ENCODE measurements at regions not wholly inside any gene's neighbourhood (a gene's known extent, or its start where the extent isn't known, plus 50 kb on each side); places are given as distances from the start of the nearest gene placed in this dataset.
"Not testable (repeated sequence)": the region's sequence is repeated elsewhere in the genome, so short reads cannot be mapped to it uniquely, and the experiment has no call there.

DNA sequence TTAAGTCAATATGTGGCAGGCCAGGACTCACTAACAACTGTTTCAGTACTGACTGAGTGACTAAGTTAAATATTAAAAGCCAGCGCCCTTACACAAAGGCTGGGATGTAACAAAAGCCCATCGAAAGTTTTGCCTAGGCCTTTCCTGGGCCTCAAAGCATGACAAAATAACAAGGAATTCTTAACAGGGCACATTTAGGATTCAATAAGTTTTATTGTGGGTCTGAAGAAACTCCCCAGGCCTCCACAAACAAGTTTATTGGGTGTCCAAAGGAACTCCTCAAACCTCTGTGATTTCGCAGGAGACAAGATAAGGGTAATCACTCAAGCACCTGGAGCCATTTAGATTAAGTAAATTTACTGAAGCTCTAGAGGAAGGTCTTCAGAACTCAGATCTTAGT lies 130.7 kb upstream of the SGCG start:
- no peaks in the 10 kb centered on the region for H3K27me3 ChIP-seq (ENCODE audit: insufficient read depth, low read length)
- H2BK5ac ChIP-seq (ENCODE audit: low read depth, low read length, poor library complexity): no peak overlapping the region
- DNase-seq: no peak
- H3K4ac ChIP-seq (ENCODE audit: low read depth, low read length): no peak overlapping the region
- H3K4me2 ChIP-seq (ENCODE audit: low read length): no peak overlapping the region
- no peaks in the 10 kb centered on the region for H3K36me3 ChIP-seq (ENCODE audit: control insufficient read depth in 1 of 2, insufficient read depth in 2 of 2, low read length in 2 of 2)
- no peaks in the 10 kb centered on the region for H3K4me1 ChIP-seq (ENCODE audit: control insufficient read depth in 1 of 2, insufficient read depth in 2 of 2, low read length in 2 of 2)
- no peak overlapping the region for H4K12ac ChIP-seq (ENCODE audit: low read depth, low read length)
- no peak overlapping the region for H3K14ac ChIP-seq (ENCODE audit: low read length)
- WGBS (ENCODE audit: extremely low coverage, insufficient coverage, insufficient read length): no CpG with 5 or more reads among the region's 3 CpGs
- H3K9me3 ChIP-seq (ENCODE audit: insufficient read depth, low read depth, low read length): no peaks in the 10 kb centered on the region
- no peak overlapping the region for H3K4me3 ChIP-seq (ENCODE audit: low read depth, low read length)
- H4K91ac ChIP-seq (ENCODE audit: low read depth, low read length): no peak overlapping the region
- no peak overlapping the region for H2AFZ ChIP-seq (ENCODE audit: insufficient read depth, low read length, poor library complexity)
- no peaks in the 10 kb centered on the region for H3K79me1 ChIP-seq (ENCODE audit: low read length)
- H2BK120ac ChIP-seq (ENCODE audit: insufficient read depth, low read length, poor library complexity): no peak overlapping the region
- no peak overlapping the region for H3K18ac ChIP-seq (ENCODE audit: low read length)
- no peaks in the 10 kb centered on the region for H3K79me2 ChIP-seq (ENCODE audit: control insufficient read depth, insufficient read depth, low read length, poor library complexity)
- no peak overlapping the region for H4K8ac ChIP-seq (ENCODE audit: low read depth, low read length)
- H3K9ac ChIP-seq (ENCODE audit: low read length): no peak overlapping the region
- no peak overlapping the region for H3K27ac ChIP-seq (ENCODE audit: low read depth, low read length)
- H2BK12ac ChIP-seq (ENCODE audit: low read length): no peak overlapping the region
- H2AK5ac ChIP-seq (ENCODE audit: low read length): no peak overlapping the region
- H3K23ac ChIP-seq (ENCODE audit: low read length): no peak overlapping the region

DNA sequence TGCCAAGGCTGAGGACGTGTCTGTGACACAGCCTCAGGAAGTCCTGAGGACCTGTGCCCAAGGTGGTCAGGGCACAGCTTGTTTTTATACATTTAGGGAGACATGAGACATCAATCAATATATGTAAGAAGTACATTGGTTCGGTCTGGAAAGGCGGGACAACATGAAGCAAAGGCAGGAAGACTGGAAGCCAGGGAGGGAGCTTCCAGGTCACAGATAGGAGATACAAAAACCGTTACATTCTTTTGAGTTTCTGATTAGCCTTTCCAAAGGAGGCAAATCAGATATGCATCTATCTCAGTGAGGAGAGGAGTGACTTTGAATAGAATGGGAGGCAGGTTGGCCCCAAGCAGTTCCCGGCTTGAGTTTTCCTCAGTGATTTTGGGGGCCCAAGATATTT lies 127.1 kb upstream of the SGCG start:
- H3K9ac ChIP-seq (ENCODE audit: low read length); H2AFZ ChIP-seq (ENCODE audit: insufficient read depth, low read length, poor library complexity); H4K8ac ChIP-seq (ENCODE audit: low read depth, low read length); H3K4ac ChIP-seq (ENCODE audit: low read depth, low read length); DNase-seq; H3K9me3 ChIP-seq (ENCODE audit: insufficient read depth, low read depth, low read length); H2BK12ac ChIP-seq (ENCODE audit: low read length); H2AK5ac ChIP-seq (ENCODE audit: low read length); H3K18ac ChIP-seq (ENCODE audit: low read length); H4K12ac ChIP-seq (ENCODE audit: low read depth, low read length); H3K14ac ChIP-seq (ENCODE audit: low read length); H2BK5ac ChIP-seq (ENCODE audit: low read depth, low read length, poor library complexity); H3K4me3 ChIP-seq (ENCODE audit: low read depth, low read length); H3K4me1 ChIP-seq (ENCODE audit: control insufficient read depth in 1 of 2, insufficient read depth in 2 of 2, low read length in 2 of 2); H3K36me3 ChIP-seq (ENCODE audit: control insufficient read depth in 1 of 2, insufficient read depth in 2 of 2, low read length in 2 of 2); H3K27ac ChIP-seq (ENCODE audit: low read depth, low read length); H3K4me2 ChIP-seq (ENCODE audit: low read length); H3K23ac ChIP-seq (ENCODE audit: low read length); H3K27me3 ChIP-seq (ENCODE audit: insufficient read depth, low read length); H2BK120ac ChIP-seq (ENCODE audit: insufficient read depth, low read length, poor library complexity); H3K79me1 ChIP-seq (ENCODE audit: low read length); H4K91ac ChIP-seq (ENCODE audit: low read depth, low read length); H3K79me2 ChIP-seq (ENCODE audit: control insufficient read depth, insufficient read depth, low read length, poor library complexity): not testable (repeated sequence)
- WGBS (ENCODE audit: extremely low coverage, insufficient coverage, insufficient read length): no CpG with 5 or more reads among the region's 5 CpGs

DNA sequence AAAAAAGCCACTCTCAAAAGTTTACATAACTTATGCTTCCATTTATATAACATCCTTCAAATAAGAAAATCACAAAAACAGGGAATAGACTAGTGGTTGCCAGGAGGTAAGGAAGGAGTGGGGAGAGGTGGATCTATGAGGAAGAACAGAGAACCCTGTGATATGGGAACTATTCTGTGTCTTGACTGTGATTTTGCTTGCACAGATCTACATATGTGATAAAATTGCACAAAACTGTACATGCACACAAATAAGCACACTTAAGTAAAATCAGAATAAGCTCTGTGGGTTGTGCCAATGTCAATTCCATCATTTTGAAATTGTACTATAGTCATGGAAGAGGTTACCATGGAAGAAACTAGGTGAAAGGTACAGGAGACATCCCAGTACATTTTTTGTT lies 121.6 kb upstream of the SGCG start:
- no peaks in the 10 kb centered on the region for H3K9me3 ChIP-seq (ENCODE audit: insufficient read depth, low read depth, low read length)
- no peak overlapping the region for H3K14ac ChIP-seq (ENCODE audit: low read length)
- no peak overlapping the region for H2BK12ac ChIP-seq (ENCODE audit: low read length)
- H3K23ac ChIP-seq (ENCODE audit: low read length): no peak overlapping the region
- no peak overlapping the region for H3K27ac ChIP-seq (ENCODE audit: low read depth, low read length)
- H2BK5ac ChIP-seq (ENCODE audit: low read depth, low read length, poor library complexity): no peak overlapping the region
- no peaks in the 10 kb centered on the region for H3K79me1 ChIP-seq (ENCODE audit: low read length)
- no peak for DNase-seq
- no peak overlapping the region for H3K4ac ChIP-seq (ENCODE audit: low read depth, low read length)
- H3K27me3 ChIP-seq (ENCODE audit: insufficient read depth, low read length): no peaks in the 10 kb centered on the region
- H4K12ac ChIP-seq (ENCODE audit: low read depth, low read length): no peak overlapping the region
- no peak overlapping the region for H3K4me2 ChIP-seq (ENCODE audit: low read length)
- H3K36me3 ChIP-seq (ENCODE audit: control insufficient read depth in 1 of 2, insufficient read depth in 2 of 2, low read length in 2 of 2): no peaks in the 10 kb centered on the region
- H2AK5ac ChIP-seq (ENCODE audit: low read length): no peak overlapping the region
- no peaks in the 10 kb centered on the region for H3K4me1 ChIP-seq (ENCODE audit: control insufficient read depth in 1 of 2, insufficient read depth in 2 of 2, low read length in 2 of 2)
- no peak overlapping the region for H2BK120ac ChIP-seq (ENCODE audit: insufficient read depth, low read length, poor library complexity)
- no peak overlapping the region for H3K9ac ChIP-seq (ENCODE audit: low read length)
- no peak overlapping the region for H4K91ac ChIP-seq (ENCODE audit: low read depth, low read length)
- H4K8ac ChIP-seq (ENCODE audit: low read depth, low read length): no peak overlapping the region
- no peaks in the 10 kb centered on the region for H3K79me2 ChIP-seq (ENCODE audit: control insufficient read depth, insufficient read depth, low read length, poor library complexity)
- no peak overlapping the region for H2AFZ ChIP-seq (ENCODE audit: insufficient read depth, low read length, poor library complexity)
- no peak overlapping the region for H3K4me3 ChIP-seq (ENCODE audit: low read depth, low read length)
- no peak overlapping the region for H3K18ac ChIP-seq (ENCODE audit: low read length)

DNA sequence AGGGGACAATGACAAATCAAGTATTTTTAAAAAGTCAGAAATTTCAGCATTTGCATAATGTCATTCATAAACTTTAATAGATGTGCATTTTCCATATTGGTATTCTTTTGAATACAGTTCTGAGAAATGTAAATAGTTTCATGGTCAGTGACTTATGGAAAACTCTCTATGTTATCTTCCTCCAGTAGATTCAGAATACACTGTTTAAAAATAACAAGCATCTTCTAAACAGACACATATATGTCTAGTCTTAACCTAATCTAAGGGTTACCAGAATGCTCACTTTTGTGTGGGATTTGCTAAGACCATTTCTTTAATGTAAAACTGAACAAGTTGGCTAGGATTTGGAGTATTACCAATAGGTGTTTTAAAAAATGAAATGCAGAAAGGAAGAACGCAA lies 119.8 kb upstream of the SGCG start:
- H2BK12ac ChIP-seq (ENCODE audit: low read length): no peak overlapping the region
- no peak overlapping the region for H4K12ac ChIP-seq (ENCODE audit: low read depth, low read length)
- H3K4me3 ChIP-seq (ENCODE audit: low read depth, low read length): no peak overlapping the region
- H3K14ac ChIP-seq (ENCODE audit: low read length): no peak overlapping the region
- H3K4me2 ChIP-seq (ENCODE audit: low read length): no peak overlapping the region
- H3K79me1 ChIP-seq (ENCODE audit: low read length): no peaks in the 10 kb centered on the region
- H2AFZ ChIP-seq (ENCODE audit: insufficient read depth, low read length, poor library complexity): no peak overlapping the region
- H3K36me3 ChIP-seq (ENCODE audit: control insufficient read depth in 1 of 2, insufficient read depth in 2 of 2, low read length in 2 of 2): no peaks in the 10 kb centered on the region
- no peak for DNase-seq
- H2BK120ac ChIP-seq (ENCODE audit: insufficient read depth, low read length, poor library complexity): no peak overlapping the region
- no peaks in the 10 kb centered on the region for H3K79me2 ChIP-seq (ENCODE audit: control insufficient read depth, insufficient read depth, low read length, poor library complexity)
- H3K4ac ChIP-seq (ENCODE audit: low read depth, low read length): no peak overlapping the region
- no peaks in the 10 kb centered on the region for H3K4me1 ChIP-seq (ENCODE audit: control insufficient read depth in 1 of 2, insufficient read depth in 2 of 2, low read length in 2 of 2)
- no peaks in the 10 kb centered on the region for H3K9me3 ChIP-seq (ENCODE audit: insufficient read depth, low read depth, low read length)
- H2BK5ac ChIP-seq (ENCODE audit: low read depth, low read length, poor library complexity): no peak overlapping the region
- no peak overlapping the region for H2AK5ac ChIP-seq (ENCODE audit: low read length)
- H3K27me3 ChIP-seq (ENCODE audit: insufficient read depth, low read length): no peaks in the 10 kb centered on the region
- no peak overlapping the region for H3K27ac ChIP-seq (ENCODE audit: low read depth, low read length)
- H3K18ac ChIP-seq (ENCODE audit: low read length): no peak overlapping the region
- WGBS (ENCODE audit: extremely low coverage, insufficient coverage, insufficient read length): no CpG with 5 or more reads among the region's 1 CpG
- H4K91ac ChIP-seq (ENCODE audit: low read depth, low read length): no peak overlapping the region
- H3K23ac ChIP-seq (ENCODE audit: low read length): no peak overlapping the region
- H3K9ac ChIP-seq (ENCODE audit: low read length): no peak overlapping the region
- no peak overlapping the region for H4K8ac ChIP-seq (ENCODE audit: low read depth, low read length)

DNA sequence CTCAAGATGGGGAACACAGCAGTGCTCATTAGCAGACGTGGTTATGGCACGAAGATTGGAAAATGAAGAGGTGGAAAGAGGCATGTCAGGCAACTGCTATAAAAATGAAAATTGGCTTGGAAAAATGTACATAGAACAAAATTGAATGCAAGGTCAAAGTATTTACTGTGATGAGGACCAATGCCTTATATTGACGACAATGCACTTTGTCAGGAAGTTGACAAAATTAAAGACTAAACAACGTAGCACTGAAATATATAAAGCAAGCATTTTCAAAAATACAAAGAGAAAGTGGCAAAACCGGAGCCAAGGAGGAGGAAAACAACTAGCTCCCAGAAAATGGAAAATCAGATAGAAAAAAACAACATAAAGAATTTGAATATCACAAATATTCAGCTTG lies 113.7 kb upstream of the SGCG start:
- Histone ChIP-seq H3K27me3 (ENCODE audit: insufficient read depth, low read length) (no peaks in the 10 kb centered on the region), H3K14ac (ENCODE audit: low read length) (no peak overlapping the region), H3K4me3 (ENCODE audit: low read depth, low read length) (no peak overlapping the region), H2BK5ac (ENCODE audit: low read depth, low read length, poor library complexity) (no peak overlapping the region), H3K18ac (ENCODE audit: low read length) (no peak overlapping the region), H3K4me1 (ENCODE audit: control insufficient read depth in 1 of 2, insufficient read depth in 2 of 2, low read length in 2 of 2) (no peaks in the 10 kb centered on the region), H2BK120ac (ENCODE audit: insufficient read depth, low read length, poor library complexity) (no peak overlapping the region), H3K36me3 (ENCODE audit: control insufficient read depth in 1 of 2, insufficient read depth in 2 of 2, low read length in 2 of 2) (no peaks in the 10 kb centered on the region), H3K4me2 (ENCODE audit: low read length) (no peak overlapping the region), H4K12ac (ENCODE audit: low read depth, low read length) (no peak overlapping the region), H3K4ac (ENCODE audit: low read depth, low read length) (no peak overlapping the region), H4K8ac (ENCODE audit: low read depth, low read length) (no peak overlapping the region), H2BK12ac (ENCODE audit: low read length) (no peak overlapping the region), H3K79me1 (ENCODE audit: low read length) (no peaks in the 10 kb centered on the region), H3K27ac (ENCODE audit: low read depth, low read length) (no peak overlapping the region), H3K9ac (ENCODE audit: low read length) (no peak overlapping the region), H2AK5ac (ENCODE audit: low read length) (no peak overlapping the region), H3K9me3 (ENCODE audit: insufficient read depth, low read depth, low read length) (no peaks in the 10 kb centered on the region), H3K23ac (ENCODE audit: low read length) (no peak overlapping the region), H4K91ac (ENCODE audit: low read depth, low read length) (no peak overlapping the region), H3K79me2 (ENCODE audit: control insufficient read depth, insufficient read depth, low read length, poor library complexity) (no peaks in the 10 kb centered on the region), H2AFZ (ENCODE audit: insufficient read depth, low read length, poor library complexity) (no peak overlapping the region)
- no peak for DNase-seq
- no CpG with 5 or more reads among the region's 5 CpGs for WGBS (ENCODE audit: extremely low coverage, insufficient coverage, insufficient read length)
